GM12874 (cell line): ENCODE measurements at regions not wholly inside any gene's neighbourhood (a gene's known extent, or its start where the extent isn't known, plus 50 kb on each side); places are given as distances from the start of the nearest gene placed in this dataset.

Experiments used
- TF ChIP-seq, protein P1 (sequence below): IDR thresholded peaks from 2 replicates; pipeline ENCODE4 v1.5.1; 2011; ENCODE audit warnings: low read depth, mild to moderate bottlenecking, control low read depth, low read length, moderate library complexity; ENCODE audit not compliant: insufficient read depth

DNA sequence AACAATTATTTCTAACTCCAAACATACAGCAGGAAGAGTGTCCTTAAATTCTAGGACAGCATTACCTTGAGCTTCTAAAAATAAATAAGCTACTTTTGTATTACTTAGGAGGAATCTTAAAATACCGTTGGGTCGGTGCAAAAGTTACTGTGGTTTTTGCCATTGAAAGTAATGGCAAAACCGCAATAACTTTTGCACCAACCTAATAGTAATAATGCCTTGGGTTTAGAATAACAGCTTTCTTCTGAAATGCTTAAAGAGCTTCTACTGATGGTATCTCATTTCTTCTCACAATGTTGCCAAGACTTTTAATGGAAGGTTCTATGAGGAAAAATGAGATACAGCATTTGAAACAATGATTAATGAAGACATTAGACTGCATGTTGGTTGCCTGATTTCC, 179.9 kb downstream of the SEC16B start:
- TF ChIP-seq, protein P1, sequence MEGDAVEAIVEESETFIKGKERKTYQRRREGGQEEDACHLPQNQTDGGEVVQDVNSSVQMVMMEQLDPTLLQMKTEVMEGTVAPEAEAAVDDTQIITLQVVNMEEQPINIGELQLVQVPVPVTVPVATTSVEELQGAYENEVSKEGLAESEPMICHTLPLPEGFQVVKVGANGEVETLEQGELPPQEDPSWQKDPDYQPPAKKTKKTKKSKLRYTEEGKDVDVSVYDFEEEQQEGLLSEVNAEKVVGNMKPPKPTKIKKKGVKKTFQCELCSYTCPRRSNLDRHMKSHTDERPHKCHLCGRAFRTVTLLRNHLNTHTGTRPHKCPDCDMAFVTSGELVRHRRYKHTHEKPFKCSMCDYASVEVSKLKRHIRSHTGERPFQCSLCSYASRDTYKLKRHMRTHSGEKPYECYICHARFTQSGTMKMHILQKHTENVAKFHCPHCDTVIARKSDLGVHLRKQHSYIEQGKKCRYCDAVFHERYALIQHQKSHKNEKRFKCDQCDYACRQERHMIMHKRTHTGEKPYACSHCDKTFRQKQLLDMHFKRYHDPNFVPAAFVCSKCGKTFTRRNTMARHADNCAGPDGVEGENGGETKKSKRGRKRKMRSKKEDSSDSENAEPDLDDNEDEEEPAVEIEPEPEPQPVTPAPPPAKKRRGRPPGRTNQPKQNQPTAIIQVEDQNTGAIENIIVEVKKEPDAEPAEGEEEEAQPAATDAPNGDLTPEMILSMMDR, result no peak

DNA sequence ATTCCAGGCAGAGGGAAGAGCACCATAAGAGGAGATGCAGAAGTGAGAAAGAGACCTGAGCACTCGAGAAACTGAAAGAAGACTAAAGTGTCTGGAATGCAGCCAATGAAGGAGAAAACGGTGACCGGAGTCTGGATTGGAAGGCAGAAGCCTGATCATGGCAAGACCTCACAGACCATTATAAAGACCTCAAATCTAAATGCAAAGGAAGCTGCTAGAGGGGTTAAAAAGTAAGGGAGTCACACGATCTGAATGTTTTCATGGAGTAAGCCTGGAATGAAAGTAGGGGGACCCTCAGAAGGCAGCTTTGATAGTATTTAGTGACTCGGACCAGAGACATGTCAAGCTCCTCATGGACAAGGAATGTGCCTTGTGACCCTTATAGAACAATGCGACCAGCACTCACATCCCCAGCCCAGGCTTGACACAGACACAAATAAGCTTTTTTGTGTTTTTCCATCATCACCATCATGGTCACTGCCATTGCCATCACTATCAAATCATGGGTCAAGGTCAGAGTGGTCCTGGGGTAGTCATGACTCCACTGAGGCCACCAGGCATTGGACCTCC, 183.6 kb downstream of the SEC16B start:
- TF ChIP-seq, protein P1, result no peak

DNA sequence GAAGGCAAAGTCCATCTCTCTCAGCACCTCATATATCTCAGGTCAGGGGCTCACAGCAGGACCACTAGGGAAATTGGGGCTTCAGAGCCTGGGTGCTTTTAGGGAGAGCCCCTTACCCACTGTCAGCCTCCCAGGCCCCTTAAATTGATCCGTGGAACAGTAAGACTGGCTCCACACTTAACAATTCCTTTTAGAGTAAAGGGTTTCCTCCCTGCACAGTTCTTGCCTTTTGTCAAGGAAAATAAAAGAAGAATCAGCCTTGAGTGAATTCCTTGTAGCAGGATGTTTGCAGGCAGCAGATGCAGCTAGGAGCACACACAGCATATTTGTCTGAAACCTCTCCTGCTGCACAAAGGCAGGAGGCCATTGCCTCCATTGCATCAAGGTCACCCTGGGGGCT, 184.9 kb downstream of the SEC16B start:
- TF ChIP-seq, protein P1, result no peak

DNA sequence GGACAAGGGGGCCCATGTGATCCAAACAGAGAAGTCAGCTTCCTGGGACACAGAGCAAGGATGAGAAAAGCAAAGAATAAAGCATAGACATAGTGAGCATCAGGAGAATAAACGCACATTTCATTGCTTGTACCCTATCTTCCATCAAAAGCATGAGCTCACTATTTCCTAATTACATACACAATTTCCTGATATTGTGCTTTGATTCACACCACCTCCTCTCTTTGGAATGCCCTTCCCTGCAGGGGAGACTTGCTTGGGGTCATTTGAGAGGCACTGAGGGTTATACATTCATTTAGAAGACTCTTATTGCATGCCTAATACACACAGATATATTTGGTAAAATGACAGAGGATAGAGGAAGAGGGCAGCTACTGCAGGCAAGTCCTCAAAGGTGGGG, 185.4 kb downstream of the SEC16B start:
- TF ChIP-seq, protein P1, result no peak

DNA sequence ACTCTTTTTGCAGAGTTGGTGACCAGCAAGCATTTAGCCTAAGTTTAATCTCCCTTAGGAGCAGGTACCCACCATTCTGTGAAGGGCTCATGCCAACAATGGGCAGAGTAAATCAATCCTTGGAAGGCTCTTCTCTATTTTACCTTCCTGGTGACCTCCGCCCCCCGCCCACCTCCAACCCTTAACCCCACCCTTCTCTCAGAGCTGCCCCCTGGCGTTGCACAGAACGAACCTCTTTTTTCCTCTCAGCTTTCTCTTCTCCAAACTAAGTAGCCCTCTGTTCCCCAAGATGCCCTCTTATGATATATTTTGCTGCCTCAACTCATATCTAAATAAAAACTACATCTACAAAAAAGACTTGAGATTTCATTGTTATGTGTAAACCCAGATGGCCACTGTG, 186.8 kb downstream of the SEC16B start:
- TF ChIP-seq, protein P1, result 0 out of 2 replicates have a peak, but pooled peaks have one; percentile 15

DNA sequence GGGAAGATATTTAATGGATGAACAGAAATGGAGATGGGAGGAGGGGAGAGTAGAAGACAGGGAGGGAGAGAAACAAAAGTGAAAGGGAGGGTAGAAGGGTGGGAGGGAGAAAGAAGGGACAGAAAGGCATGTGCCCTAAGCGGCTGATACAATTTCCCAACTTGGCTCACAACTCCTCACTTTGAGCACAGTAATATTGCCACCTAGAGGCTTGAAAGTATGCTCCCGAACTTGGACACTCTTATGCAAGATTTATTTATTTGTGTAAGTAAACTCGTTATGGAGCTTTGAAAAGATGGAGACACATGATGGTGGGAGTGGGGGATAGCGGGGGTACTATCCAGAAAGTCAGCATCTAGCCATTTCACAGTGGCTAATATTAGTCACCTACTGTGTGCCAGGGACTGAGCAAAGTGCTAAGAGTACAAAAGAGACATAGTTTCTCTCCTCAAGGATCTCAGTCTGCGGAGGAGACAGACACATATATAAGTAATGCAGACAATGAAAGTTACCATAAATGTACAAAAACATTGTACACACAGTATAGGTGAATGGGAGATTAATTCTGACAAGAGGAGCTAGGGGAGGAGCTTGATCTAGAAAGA, 189.7 kb downstream of the SEC16B start:
- TF ChIP-seq, protein P1, result peak; percentile 43; the same call in 1 of the 2 replicates

DNA sequence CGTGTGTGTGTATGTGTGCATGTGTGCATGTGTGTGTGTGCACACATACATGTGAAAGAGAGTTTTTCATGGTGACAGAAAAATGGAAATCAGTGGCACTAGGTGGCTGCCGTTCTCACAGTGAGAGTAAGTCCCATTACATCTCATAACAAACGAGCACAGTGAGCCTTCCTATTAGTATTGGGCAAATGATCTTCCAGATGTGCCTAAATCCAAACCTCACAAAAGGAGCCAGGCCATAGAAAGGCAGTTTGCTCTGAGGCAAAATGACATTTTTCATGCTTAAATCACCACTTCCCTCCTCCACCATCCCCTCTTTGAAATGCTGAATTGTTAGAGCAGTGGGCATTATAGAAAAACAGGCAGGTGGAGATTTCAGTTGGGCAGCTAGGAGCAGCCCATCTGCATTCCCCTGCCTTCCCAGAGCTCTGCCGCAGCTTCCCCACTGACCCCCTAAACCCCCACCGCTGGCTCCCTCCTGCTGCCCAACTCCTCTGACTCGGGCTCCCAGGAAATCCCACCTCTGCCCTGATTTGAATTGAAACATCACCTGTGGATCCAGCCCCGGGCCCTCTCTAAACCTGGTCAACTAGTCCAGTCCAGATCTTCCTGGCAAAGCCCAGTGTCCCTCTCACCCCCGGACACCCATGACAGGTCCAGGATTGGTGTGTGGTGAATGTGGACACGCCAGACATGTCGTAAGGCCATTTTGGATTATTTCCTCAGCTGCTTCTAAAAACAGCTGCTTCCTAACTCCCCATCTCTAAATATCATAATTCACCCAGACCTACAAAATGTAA, 190.5 kb downstream of the SEC16B start:
- TF ChIP-seq, protein P1, result no peak
